Right renal cortex interstitium (tissue), 3 donors: ENCODE measurements at regions not wholly inside any gene's neighbourhood (a gene's known extent, or its start where the extent isn't known, plus 50 kb on each side); places are given as distances from the start of the nearest gene placed in this dataset.

ENCODE experiments used
- DNase-seq, 3 donors: peaks; one replicate each; pipeline ENCODE4 v3.0.0-alpha.2; 2013; ENCODE audit warnings: low read depth in 3 of 3, low spot score in 2 of 3

- DNase-seq, result no peak
Measured at GRCh38 chr2:152890736-152891135, 172.3 kb downstream of the ARL6IP6 start.

- DNase-seq, result no peak
Measured at GRCh38 chr2:152883951-152884487, 165.6 kb downstream of the ARL6IP6 start.

GRCh38 chr2:152881527-152881926 is 163.1 kb downstream of the ARL6IP6 start:
- DNase-seq, result no peak

- DNase-seq, result no peak
Measured at GRCh38 chr2:152879275-152879674, 160.9 kb downstream of the ARL6IP6 start.

GRCh38 chr2:152875701-152876695 is 157.6 kb downstream of the ARL6IP6 start:
- DNase-seq, result no peak

GRCh38 chr2:152874955-152875354 is 156.5 kb downstream of the ARL6IP6 start:
- no peak for DNase-seq

GRCh38 chr2:152870239-152870638 is 151.8 kb downstream of the ARL6IP6 start:
- no peak for DNase-seq

- DNase-seq, result no peak
Measured at GRCh38 chr2:152867397-152867796, 149.0 kb downstream of the ARL6IP6 start.

- DNase-seq, result no peak
Measured at GRCh38 chr2:152864601-152865149, 146.3 kb downstream of the ARL6IP6 start.

GRCh38 chr2:152863826-152864225 is 145.4 kb downstream of the ARL6IP6 start:
- no peak for DNase-seq

GRCh38 chr2:152861349-152861942 is 143.0 kb downstream of the ARL6IP6 start:
- DNase-seq, result no peak

- no peak for DNase-seq
Measured at GRCh38 chr2:152858594-152859265, 140.3 kb downstream of the ARL6IP6 start.

GRCh38 chr2:152846697-152847470 is 128.5 kb downstream of the ARL6IP6 start:
- no peak for DNase-seq

- DNase-seq, result no peak
Measured at GRCh38 chr2:152835674-152836073, 117.3 kb downstream of the ARL6IP6 start.

- no peak for DNase-seq
Measured at GRCh38 chr2:152827944-152828343, 109.5 kb downstream of the ARL6IP6 start.

- no peak for DNase-seq
Measured at GRCh38 chr2:152826581-152827279, 108.3 kb downstream of the ARL6IP6 start.

GRCh38 chr2:152825834-152826233 is 107.4 kb downstream of the ARL6IP6 start:
- no peak for DNase-seq

GRCh38 chr2:152823905-152824304 is 105.5 kb downstream of the ARL6IP6 start:
- DNase-seq, result no peak

- no peak for DNase-seq
Measured at GRCh38 chr2:152822676-152823075, 104.3 kb downstream of the ARL6IP6 start.
